ENCODE measurements at regions not wholly inside any gene's neighbourhood (a gene's known extent, or its start where the extent isn't known, plus 50 kb on each side); places are given as distances from the start of the nearest gene placed in this dataset.

DNA sequence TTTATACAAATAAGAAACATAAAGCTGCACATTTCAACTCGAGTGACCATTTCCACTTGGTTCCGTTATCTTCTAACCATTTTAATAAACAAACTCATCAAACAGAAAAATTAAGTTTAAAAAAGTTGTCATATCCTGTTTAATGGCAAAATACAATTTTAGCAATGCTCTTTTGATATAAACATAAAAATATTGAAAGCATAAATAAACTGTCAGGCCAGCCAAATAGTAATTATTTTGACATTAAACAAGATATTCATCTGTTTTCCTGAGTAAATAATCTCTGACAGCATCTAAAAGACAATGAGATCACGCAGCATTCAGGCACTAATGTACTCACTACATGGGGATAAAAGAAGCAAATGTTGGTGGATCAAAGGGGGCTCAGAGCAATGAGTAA lies 145.3 kb upstream of the ATP5MC3 start:
- Histone ChIP-seq H4K20me1 (replicated peaks in 1 of 2; ENCODE audit: control insufficient read depth in 1 of 2, insufficient read depth in 2 of 2, low read length in 2 of 2) (no peaks in the 10 kb centered on the region), H3K18ac (ENCODE audit: extremely low read depth, low read length) (no peak overlapping the region), H4K5ac (ENCODE audit: insufficient read length, low read depth, low read length) (no peak overlapping the region), H2BK120ac (replicated peaks; ENCODE audit: low read depth, low read length) (no peak overlapping the region), H2AFZ (ENCODE audit: low read length) (no peak overlapping the region), H2BK5ac (ENCODE audit: low read depth, low read length) (no peak overlapping the region), H3K27ac (ENCODE audit: low read depth, low read length) (no peak overlapping the region), H3K23ac (ENCODE audit: insufficient read length) (no peak overlapping the region), H4K8ac (ENCODE audit: extremely low read depth, insufficient read depth, low read length) (no peak overlapping the region), H2BK15ac (ENCODE audit: low read length) (no peak overlapping the region), H3K79me2 (ENCODE audit: control insufficient read depth in 1 of 2, insufficient read depth in 2 of 2, low read length in 2 of 2) (no peaks in the 10 kb centered on the region), H3K9ac (replicated peaks in 1 of 4; ENCODE audit: extremely low read depth in 1 of 4, low read depth in 3 of 4, low read length in 3 of 4) (no peak overlapping the region), H3K4me1 (replicated peaks in 1 of 4; ENCODE audit: control insufficient read depth in 3 of 4, insufficient read depth in 4 of 4, low read length in 3 of 4) (no peaks in the 10 kb centered on the region), H2AK5ac (ENCODE audit: low read depth, low read length) (no peak overlapping the region), H3K36me3 (ENCODE audit: control insufficient read depth in 2 of 4, insufficient read depth in 4 of 4, low read length in 3 of 4) (no peaks in the 10 kb centered on the region), H3K23me2 (ENCODE audit: low read depth, low read length) (no peaks in the 10 kb centered on the region), H2BK12ac (ENCODE audit: low read depth, low read length) (no peak overlapping the region), H3K79me1 (ENCODE audit: low read depth, low read length) (no peaks in the 10 kb centered on the region), H2BK20ac (ENCODE audit: low read length) (no peak overlapping the region), H3K4me3 (ENCODE audit: extremely low read depth in 1 of 4, insufficient read depth in 2 of 4, low read depth in 3 of 4, low read length in 4 of 4) (no peak overlapping the region), H3K56ac (replicated peaks; ENCODE audit: insufficient read length, low read depth, low read length) (no peak overlapping the region), H3K14ac (ENCODE audit: insufficient read length) (no peak overlapping the region), H3K27me3 (replicated peaks in 1 of 4; ENCODE audit: control insufficient read depth in 3 of 4, extremely low read depth in 1 of 4, insufficient read depth in 3 of 4, low read length in 3 of 4) (no peaks in the 10 kb centered on the region), H3K4ac (replicated peaks; ENCODE audit: insufficient read length, low read depth, low read length) (no peak overlapping the region), H4K91ac (replicated peaks; ENCODE audit: insufficient read length, low read length) (no peak overlapping the region), H3K4me2 (ENCODE audit: insufficient read depth in 1 of 2, low read depth in 2 of 2, low read length in 2 of 2) (no peak overlapping the region), H3K9me3 (ENCODE audit: insufficient read depth in 2 of 2, low read depth in 1 of 2, low read length in 1 of 2) (peaks cover 18 to 19% of the 10 kb centered on the region in 2 experiments)
- DNase-seq (ENCODE audit: low read depth in 1 of 2, low spot score in 2 of 2) (no peak), FAIRE-seq (no peak)
- ChIA-PET CTCF (ENCODE audit: partially characterized antibody) (interaction anchor here (1.0 to 3.0 kb wide), 4 partner anchors 10 to 123 kb away, joined by 3 to 6 read pairs (median 5); no protein-coding TSS in a partner anchor), POLR2A (ENCODE audit: partially characterized antibody) (no interaction called here)
- TF ChIP-seq KDM5A (IDR thresholded peaks at IDR 0.05; ENCODE audit: low read length) (no peak), ASH2L (IDR thresholded peaks at IDR 0.05; ENCODE audit: low read length) (no peak), EZH2 (IDR thresholded peaks at IDR 0.05; ENCODE audit: low read depth, low read length, severe bottlenecking) (no peak)
- TF ChIP-seq, protein P1, sequence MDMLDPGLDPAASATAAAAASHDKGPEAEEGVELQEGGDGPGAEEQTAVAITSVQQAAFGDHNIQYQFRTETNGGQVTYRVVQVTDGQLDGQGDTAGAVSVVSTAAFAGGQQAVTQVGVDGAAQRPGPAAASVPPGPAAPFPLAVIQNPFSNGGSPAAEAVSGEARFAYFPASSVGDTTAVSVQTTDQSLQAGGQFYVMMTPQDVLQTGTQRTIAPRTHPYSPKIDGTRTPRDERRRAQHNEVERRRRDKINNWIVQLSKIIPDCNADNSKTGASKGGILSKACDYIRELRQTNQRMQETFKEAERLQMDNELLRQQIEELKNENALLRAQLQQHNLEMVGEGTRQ (IDR thresholded peaks at IDR 0.05; ENCODE audit: low read length) = no peak
- WGBS, 2 experiments (ENCODE audit: extremely low coverage in 1 of 2, insufficient coverage in 1 of 2, insufficient read length in 1 of 2, insufficient replicate concordance in 2 of 2, low coverage in 1 of 2, low lambda C conversion rate in 2 of 2, missing lambda C conversion rate in 1 of 2) = 84% methylated on average over 3 of the region's 3 CpGs; no CpG with 5 or more reads in 1 of the 2 experiments

All from H1 (cell line).